Daoy (cell line): ENCODE measurements at regions not wholly inside any gene's neighbourhood (a gene's known extent, or its start where the extent isn't known, plus 50 kb on each side); places are given as distances from the start of the nearest gene placed in this dataset.
A peak's percentile ranks its signal among the peaks of the same experiment; 100 is the strongest.

Experiments
- DNase-seq: peaks from one replicate; pipeline ENCODE4 v3.0.0-alpha.2; 2015; ENCODE audit warnings: low read depth

DNA sequence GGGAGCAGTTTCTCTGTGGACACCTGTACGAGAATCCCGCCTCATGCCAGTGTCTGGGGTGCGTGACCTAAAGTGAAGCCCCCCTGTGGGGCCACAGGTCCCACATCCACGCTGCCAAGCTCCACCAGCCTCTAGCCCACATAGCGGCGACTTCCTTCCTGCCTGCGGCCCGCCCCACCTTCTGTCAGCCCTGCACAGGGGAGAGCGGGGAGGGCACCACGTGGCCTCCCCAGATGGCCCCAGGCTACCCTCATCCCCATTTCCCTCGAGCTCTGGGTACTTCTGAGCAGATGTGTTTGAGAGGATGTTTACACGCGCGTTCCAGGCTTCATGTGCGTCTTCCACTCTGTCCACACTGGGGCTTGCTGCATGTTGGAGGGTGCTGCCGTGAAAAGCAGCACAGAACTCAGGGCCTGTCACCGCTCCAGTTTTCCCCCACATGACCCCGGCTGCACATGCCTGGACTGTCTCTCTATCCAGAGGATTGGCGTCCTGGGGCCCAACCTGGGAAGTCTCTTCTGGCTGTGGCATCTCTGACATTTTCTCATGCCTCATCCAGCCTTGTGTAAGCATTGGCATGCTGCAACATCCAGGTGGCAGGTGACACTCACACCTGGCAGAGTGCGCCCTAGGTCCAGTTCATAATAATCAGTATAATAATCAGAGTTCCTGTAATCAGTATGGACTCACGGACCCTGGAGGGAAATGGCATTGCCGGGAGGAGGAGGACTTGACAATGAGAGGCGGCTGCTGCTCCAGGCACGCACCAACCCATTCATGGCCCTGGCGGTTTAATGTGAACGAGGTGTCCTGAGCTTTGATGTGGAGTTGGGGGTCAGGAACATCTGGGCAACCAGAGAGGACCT, 146.3 kb upstream of the TWIST2 start:
- no peak for DNase-seq

DNA sequence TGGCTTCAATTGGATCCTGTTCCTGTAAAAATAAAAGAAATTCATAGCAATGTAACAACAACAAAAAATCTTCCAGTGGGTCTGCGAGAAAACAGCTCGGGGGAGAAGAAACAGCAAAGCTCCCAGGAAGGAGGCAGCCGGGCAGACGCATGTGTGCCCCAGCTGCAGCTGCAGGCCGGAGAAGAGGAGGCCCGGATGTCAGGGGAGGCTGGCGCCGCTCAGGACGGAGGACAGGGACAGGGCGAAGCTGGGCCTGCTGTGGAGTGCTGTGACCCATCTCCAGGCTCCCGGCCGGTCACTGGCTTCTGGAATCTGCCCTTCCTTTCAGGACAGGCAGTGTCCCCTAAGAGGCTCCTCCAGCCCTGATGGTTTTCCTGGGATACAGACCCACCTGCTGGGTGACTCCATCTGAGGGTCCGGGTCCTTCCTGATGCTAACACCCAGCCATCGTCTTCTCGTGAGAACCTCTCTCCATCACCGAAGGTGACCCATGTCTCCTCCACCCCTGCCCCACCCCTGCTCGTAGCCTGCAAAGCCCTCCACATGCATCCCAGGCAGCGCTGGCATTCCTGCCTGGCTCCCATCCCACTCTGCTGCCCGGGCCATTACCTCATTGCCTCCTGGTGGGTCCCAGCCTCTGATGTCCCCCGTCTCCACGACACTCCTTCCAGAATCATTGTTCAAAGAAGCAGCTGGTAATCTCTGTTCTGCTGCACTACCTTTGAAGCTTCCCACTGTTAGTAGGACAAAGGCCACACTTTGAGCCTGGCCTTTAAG, 145.4 kb upstream of the TWIST2 start:
- DNase-seq: no peak

DNA sequence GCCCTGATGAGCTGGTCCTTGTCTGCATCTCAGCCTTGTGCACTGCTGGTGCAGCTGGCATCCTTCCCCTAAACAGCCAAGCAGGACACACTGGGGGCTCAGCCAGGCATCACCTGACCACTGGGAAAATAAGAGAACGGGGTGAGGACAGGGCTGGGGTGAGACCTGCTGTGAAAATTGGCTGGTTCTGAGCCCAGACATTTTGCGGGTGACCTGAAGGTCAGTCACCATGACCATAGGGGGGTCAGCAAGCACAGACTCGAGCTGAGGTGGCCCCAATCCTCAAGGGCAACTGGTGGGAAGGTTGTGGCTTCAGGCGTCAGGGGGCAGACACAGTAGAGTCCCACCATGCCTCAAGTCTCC, 144.9 kb upstream of the TWIST2 start:
- no peak for DNase-seq

DNA sequence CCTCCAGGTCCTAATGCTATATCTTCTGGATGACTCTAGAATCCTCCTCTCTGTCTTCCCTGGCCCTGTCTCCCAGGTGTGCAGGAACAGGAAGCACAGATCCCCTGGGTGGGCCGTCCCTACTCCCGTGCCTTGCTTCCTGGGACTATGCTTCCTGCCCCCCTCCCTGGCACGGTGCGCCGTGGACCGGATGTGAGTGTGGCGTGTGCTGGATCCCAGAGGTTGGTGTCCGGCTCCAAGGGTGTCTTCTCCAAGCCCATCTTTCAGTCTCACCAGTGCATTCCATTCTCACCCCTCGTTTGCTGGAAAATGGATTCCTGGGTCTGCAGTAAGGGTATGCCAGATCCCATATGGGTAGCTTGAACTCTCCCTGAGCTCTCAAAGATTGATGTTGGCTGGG, 144.4 kb upstream of the TWIST2 start:
- DNase-seq: no peak

- no peak for DNase-seq
Observed at GRCh38 chr2:238704471-238705225, 143.2 kb upstream of the TWIST2 start.

DNA sequence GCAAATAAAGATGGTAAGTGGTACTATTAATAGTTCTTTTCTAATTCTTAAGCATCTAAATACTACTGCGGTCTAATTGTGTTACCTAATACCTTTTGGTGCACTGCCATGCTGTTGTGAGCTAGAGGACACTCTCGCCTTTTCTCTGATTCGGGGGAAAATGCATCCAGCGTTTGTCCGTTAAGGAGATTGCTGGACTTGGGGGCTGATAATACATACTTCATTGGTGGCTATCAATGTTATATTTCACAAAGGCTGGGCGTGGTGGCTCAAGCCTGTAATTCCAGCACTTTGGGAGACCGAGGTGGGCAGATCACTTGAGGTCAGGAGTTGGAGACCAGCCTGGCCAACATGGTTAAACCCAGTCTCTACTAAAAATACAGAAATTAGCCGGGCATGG, 141.7 kb upstream of the TWIST2 start:
- no peak for DNase-seq

GRCh38 chr2:238706673-238707072, 141.2 kb upstream of the TWIST2 start:
- no peak for DNase-seq

DNA sequence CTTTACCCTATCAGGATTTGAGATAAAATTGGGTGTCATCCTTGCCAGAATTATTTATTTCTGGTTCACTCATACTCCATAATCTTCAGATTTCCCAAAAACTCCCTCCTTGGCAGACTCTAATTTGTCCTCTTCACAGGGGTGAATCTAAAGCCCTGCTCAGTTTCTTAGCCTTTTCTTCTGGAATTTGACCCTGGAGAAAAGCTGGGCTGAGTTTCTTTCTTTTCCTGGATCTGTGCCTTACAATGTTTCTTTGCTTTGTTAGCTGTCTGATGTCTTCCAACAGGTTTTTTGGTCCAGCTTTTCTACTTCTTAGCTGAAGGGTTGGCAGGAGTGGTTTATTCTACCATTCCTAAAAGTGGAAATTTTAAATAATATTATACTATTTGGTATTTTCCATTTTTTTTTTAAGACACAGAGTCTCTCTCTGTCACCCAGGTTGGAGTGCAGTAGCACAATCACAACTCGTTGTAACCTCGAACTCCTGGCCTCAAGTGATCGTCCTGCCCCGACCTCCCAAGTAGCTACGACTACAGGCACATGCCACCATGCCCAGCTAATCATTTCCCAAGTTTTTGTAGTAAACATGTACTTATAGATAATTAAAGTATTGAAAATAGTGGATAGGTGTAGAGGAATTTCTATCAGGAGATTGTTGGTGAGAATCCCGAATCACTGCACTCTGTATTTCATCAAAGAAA, 138.4 kb upstream of the TWIST2 start:
- DNase-seq: no peak

DNA sequence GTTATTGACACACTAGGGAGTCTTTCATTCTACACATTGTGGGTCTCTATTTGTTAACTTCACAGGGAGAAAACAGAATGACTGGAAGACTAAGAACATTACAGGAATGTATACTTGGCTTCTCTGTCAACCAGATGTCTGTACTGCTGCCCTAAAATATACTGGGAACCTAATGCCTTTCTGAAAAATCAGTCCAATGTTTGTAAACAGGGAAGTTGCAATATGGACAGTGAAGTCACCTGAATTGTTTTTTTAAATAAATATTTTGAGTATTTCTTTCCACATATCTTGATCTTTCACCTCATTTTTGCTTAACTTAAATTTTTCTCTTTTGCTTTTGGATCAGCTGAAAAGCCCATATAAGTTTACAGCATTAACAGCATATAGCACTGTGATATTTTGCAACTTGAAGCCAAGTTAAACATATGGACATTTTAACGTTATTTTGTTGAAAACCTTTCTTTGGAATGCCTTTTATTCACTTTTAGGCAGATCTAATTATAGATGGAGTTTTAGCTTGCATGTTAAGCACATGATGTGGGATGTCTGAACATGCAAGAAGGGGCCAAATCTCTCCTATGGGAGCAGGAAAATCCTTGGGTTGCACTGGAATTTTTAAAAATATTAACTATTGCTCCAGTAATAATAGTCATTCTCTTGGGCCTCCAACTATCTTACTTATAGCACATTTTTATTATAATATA, 137.7 kb upstream of the TWIST2 start:
- no peak for DNase-seq

DNA sequence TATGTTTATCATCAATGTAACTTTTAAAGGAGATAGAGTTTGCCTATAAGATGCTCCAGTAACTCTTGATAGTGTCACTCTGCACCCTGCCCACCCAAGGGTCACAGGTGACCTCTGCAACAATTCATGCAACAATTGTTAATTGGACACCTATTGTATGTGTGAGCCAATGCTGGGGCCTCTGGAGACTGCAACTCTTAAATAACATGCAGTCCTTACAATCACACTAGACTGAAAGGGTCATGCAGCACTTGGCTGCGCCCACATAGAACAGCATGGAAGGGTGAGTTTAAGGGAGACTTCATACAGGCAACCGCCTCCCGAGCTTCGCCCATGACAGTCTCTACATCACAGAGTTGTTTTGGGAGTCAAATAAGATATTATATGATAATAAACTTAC, 137.1 kb upstream of the TWIST2 start:
- DNase-seq: no peak

DNA sequence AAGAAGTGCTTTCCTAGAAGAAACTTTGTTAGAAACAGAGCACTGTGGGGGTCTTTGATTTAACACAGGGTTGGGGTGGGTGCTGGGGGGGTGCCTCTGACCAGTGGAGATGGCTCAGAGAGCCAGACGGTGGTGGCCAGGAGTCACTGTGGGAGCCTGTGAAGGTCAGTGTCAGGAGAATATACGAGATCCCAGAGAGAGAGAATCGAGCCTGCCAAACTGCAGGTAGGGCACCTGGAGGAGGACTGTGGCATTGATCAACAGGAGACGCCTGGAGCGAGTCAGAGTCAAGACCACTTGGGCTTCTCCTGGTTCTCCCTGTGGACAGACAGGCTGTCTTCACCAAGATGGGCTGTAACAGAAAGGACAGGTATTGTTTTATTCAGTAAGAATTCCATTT, 136.5 kb upstream of the TWIST2 start:
- no peak for DNase-seq

DNA sequence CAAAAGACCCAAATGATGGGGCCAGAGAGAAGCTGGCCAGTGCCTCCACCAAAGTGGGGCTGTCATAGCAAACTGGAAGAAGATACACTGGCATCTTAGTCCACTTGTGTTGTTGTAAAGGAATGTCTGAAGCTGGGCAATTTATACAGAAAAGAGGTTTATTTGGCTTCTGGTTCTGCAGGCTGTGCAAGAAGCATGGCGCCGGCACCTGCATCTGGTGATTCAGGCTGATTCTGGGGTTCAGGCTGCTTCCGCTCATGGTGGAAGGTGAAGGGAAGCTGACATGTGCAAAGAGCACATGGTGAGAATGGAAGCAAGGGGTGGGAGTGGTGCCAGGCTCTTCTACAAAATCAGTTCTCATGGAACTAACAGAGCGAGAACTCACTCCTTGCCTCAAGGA, 135.9 kb upstream of the TWIST2 start:
- DNase-seq: no peak

GRCh38 chr2:238713198-238713826, 134.6 kb upstream of the TWIST2 start:
- no peak for DNase-seq

DNA sequence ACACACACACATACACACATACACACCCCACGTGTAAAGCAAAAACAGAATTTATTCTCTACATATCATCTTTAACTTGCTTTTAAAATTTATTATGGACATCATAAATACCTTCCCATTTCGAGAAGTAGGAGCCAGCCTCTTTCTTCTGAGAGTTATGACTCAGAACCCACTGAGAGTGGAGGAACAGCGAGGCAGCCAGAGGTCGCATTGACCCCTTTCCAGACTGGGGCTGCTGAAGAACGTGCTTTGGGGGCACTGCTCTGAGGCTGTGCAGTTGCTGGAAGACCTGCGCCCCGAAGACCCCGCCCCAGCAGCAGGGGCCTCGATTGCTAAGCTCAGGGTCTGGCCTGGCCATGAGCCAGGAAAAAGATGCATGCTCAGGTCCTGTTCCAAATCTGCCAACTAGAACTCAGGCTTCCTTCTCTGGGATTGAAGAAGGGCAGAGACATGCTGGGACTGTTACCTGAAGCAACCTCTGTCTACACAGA, 133.8 kb upstream of the TWIST2 start:
- no peak for DNase-seq

DNA sequence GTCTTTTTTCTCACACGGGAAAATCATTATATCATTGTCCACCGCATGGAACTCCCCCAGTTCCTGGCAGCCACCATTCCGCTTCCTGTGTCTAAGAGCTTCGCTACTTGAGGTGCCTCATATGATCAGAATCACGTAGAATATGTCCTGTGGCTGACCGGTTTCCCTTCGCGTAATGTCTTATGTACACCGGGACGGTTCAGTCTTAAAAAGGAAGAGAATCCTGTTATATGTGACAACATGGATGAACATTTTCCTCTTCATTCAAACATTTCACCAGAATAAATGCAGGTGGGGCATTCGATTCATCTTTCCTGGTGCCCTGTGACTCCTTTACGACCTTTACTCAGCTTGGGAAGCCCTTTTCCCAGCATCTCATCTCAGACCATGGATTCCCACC, 131.7 kb upstream of the TWIST2 start:
- no peak for DNase-seq

- DNase-seq: no peak
Observed at GRCh38 chr2:238716585-238716984, 131.3 kb upstream of the TWIST2 start.

GRCh38 chr2:238717084-238717483, 130.8 kb upstream of the TWIST2 start:
- no peak for DNase-seq

GRCh38 chr2:238719641-238720040, 128.2 kb upstream of the TWIST2 start:
- DNase-seq: no peak

DNA sequence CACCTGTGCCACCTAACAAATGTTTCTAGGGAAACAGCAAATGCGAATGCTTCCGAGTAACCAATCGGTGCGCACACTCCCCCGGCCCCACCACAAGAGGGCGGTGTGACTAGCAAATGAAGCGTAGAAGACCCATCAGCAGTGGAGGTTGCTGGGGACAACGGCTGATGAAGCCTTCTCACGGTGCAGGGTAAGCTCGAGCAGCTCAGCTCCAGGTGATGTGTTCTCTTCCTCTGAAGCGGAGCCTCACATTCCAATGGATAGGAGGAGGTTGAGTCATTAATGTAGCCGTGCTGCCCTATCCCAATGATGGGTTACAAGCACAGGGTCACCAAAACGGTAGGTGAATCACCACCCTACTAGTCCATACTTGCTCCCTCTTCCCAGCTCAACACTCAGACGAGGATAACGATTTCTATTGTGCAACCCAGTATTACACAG, 127.6 kb upstream of the TWIST2 start:
- DNase-seq: peak; percentile 36

DNA sequence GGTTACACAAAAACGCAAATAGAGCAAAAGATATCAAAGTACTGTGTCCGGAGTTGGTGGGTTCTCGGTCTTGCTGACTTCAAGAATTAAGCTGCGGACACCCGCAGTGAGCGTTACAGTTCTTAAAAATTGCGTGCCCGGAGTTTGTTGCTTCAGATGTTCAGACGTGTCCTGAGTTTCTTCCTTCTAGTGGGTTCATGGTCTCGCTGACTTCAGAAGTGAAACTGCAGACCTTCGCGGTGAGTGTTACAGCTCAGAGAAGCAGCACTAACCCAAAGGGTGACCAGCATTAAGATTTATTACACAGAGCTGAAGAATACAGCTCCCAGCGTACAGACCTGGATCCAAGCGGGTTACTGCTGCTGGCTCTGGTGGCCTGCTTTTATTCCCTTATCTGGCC, 125.7 kb upstream of the TWIST2 start:
- no peak for DNase-seq

DNA sequence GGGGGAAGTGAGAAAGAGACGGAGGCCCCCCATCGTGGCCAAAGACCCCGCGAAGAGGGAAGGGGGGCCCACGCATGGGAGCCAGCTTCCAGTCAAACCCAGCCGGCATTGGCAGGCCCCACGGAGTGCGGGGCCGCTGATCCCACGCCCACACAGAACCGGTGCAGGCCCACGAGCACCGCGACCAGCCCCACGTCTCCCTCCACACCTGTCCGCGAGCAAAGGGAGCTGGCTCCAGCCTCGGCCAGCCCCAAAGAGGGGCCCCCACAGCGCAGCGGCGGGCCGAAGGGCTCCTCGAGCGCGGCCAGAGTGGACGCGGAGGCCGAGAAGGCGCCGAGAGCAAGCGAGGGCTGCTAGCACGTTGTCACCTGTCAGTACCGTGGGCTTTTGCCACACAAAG, 125.0 kb upstream of the TWIST2 start:
- no peak for DNase-seq
